HepG2 (cell line): ENCODE measurements at regions not wholly inside any gene's neighbourhood (a gene's known extent, or its start where the extent isn't known, plus 50 kb on each side); places are given as distances from the start of the nearest gene placed in this dataset.

ENCODE experiments used
- ATAC-seq: fragments of 200-7000 bp; cut with Tn5 transposase; 3 replicates; pipeline ENCODE4 v1.9.1; 2020; ENCODE audit warnings: mild to moderate bottlenecking, moderate library complexity
- BruUV-seq: library from RNA; stranded (reverse); fragments of 400-500 nt; replicated peaks from 2 replicates; lab custom pipeline; 2021; lab: Mats Ljungman, UMichigan
- CTCF ChIA-PET: fragments of 300-600 bp; formaldehyde crosslinking; extraction: SDS; loops from one replicate; lab custom pipeline; 2021; ENCODE audit warnings: low total read pairs, inconsistent platforms, low intra/inter-chr PET ratio; lab: Yijun Ruan, JAX
- POLR2A ChIA-PET: fragments of 350-600 bp; sonication (Branson Sonifier 250); formaldehyde crosslinking; loops from one replicate; lab custom pipeline; 2020; ENCODE audit warnings: antibody characterized with exemption, inconsistent platforms; lab: Yijun Ruan, JAX
- DNase-seq: peaks from one replicate; pipeline ENCODE4 v3.0.0-alpha.2; 2015; ENCODE audit warnings: low spot score
- FAIRE-seq: peaks from 3 replicates; lab custom pipeline; 2011; peaks lifted over from hg19 to GRCh38; lab: Jason Lieb, UNC
- H2AFZ ChIP-seq: one replicate; pipeline ENCODE4 v1.6.1; 2011; ENCODE audit warnings: low read length, inconsistent platforms
- H3K27ac ChIP-seq: fragments of 300-600 bp; 3 replicates; pipeline ENCODE4 v1.8.0; 2011; ENCODE audit warnings: mixed run types, mild to moderate bottlenecking, mixed read lengths, low read length, inconsistent platforms; ENCODE audit not compliant: insufficient read depth; ENCODE audit errors: extremely low read length
- H3K27me3 ChIP-seq, 2 experiments: fragments of 200-600 bp in 1 of 2; 2 replicates in 1 of 2; 3 replicates in 1 of 2; pipeline versions ENCODE4 v1.6.0 to v1.8.0; 2011; ENCODE audit warnings: low read length in 2 of 2, mild to moderate bottlenecking in 2 of 2, moderate library complexity in 2 of 2, inconsistent platforms in 1 of 2; ENCODE audit not compliant: insufficient read depth in 2 of 2, control insufficient read depth in 1 of 2
- H3K36me3 ChIP-seq, 2 experiments: fragments of 200-600 bp in 1 of 2; replicated peaks in 1 of 2; 2 replicates in 1 of 2; 3 replicates in 1 of 2; pipeline versions ENCODE4 v1.5.1 to v1.8.0; 2011; ENCODE audit warnings: low read length in 2 of 2, inconsistent platforms in 1 of 2; ENCODE audit not compliant: insufficient read depth in 2 of 2, control insufficient read depth in 1 of 2
- H3K4me1 ChIP-seq: 2 replicates; pipeline ENCODE4 v1.5.1; 2012; ENCODE audit warnings: low read length, inconsistent platforms; ENCODE audit not compliant: insufficient read depth
- H3K4me2 ChIP-seq: 2 replicates; pipeline ENCODE4 v1.6.0; 2011; ENCODE audit warnings: low read depth, low read length, inconsistent platforms
- H3K4me3 ChIP-seq, 3 experiments: fragments of 200-600 bp in 1 of 3; sonication (generic), shearing (Covaris generic) in 1 of 3; replicated peaks in 1 of 3; 2 replicates each; pipeline ENCODE4 v1.5.1; 2011 to 2016; ENCODE audit warnings: low read length in 3 of 3, inconsistent platforms in 2 of 3, low read depth in 2 of 3, mild to moderate bottlenecking in 2 of 3, control low read depth in 1 of 3, mixed read lengths in 1 of 3; ENCODE audit not compliant: insufficient read depth in 1 of 3
- H3K79me2 ChIP-seq: one replicate; pipeline ENCODE4 v1.6.1; 2011; ENCODE audit warnings: low read length, inconsistent platforms; ENCODE audit not compliant: insufficient read depth
- H3K9ac ChIP-seq: 2 replicates; pipeline ENCODE4 v1.6.0; 2011; ENCODE audit warnings: mild to moderate bottlenecking, low read depth, low read length, inconsistent platforms; ENCODE audit not compliant: insufficient read depth
- H3K9me3 ChIP-seq: 2 replicates; pipeline ENCODE4 v1.5.1; 2012; ENCODE audit warnings: mild to moderate bottlenecking, low read length
- H4K20me1 ChIP-seq: 2 replicates; pipeline ENCODE4 v1.6.0; 2011; ENCODE audit warnings: inconsistent platforms, mild to moderate bottlenecking, low read length, moderate library complexity; ENCODE audit not compliant: insufficient read depth
- ARHGAP35 ChIP-seq: sonication (generic); formaldehyde crosslinking; IDR thresholded peaks from 2 replicates; pipeline ENCODE4 v1.9.0; 2022; ENCODE audit warnings: mild to moderate bottlenecking, inconsistent platforms, moderate library complexity, missing genetic modification reagents, borderline replicate concordance
- SNAPC4 ChIP-seq: sonication (generic); formaldehyde crosslinking; IDR thresholded peaks from 2 replicates; pipeline ENCODE4 v1.4.0; 2020; ENCODE audit warnings: mild to moderate bottlenecking, missing genetic modification reagents
- SRY ChIP-seq: sonication (generic); formaldehyde crosslinking; IDR thresholded peaks from 2 replicates; pipeline ENCODE4 v1.8.0; 2022; ENCODE audit warnings: mild to moderate bottlenecking, missing genetic modification reagents
- ZNF10 ChIP-seq: sonication (generic); formaldehyde crosslinking; IDR thresholded peaks from 2 replicates; pipeline ENCODE4 v1.4.0; 2020; ENCODE audit warnings: mild to moderate bottlenecking, low read depth, missing genetic modification reagents, borderline replicate concordance
- ZNF235 ChIP-seq: sonication (generic); formaldehyde crosslinking; IDR thresholded peaks from 2 replicates; pipeline ENCODE4 v1.8.1; 2023; ENCODE audit warnings: mild to moderate bottlenecking, missing genetic modification reagents, borderline replicate concordance
- ZNF276 ChIP-seq: sonication (generic); formaldehyde crosslinking; IDR thresholded peaks from 2 replicates; pipeline ENCODE4 v1.4.0; 2020; ENCODE audit warnings: mild to moderate bottlenecking, low read depth, missing genetic modification reagents
- ZNF3 ChIP-seq: IDR thresholded peaks from 2 replicates; pipeline ENCODE4 v1.7.0; 2017; ENCODE audit warnings: inconsistent platforms
- WGBS: methylation state at CpG from one replicate; pipeline ENCODE4 v1.1.6; 2017; ENCODE audit warnings: low lambda C conversion rate; 5-methylcytosine and 5-hydroxymethylcytosine counted together
- in situ Hi-C: cut with HindIII; loops from 2 replicates; pipeline ENCODE4 v1.10.0; 2017; ENCODE audit warnings: low pct_unique_long_range_greater_than_20kb; ENCODE audit not compliant: extremely low pct_ligation_motif_present
- intact Hi-C: fragments of 100-400 bp; cut with micrococcal nuclease; formaldehyde crosslinking; loops from one replicate; pipeline ENCODE4 v1.10.0; 2022; ENCODE audit not compliant: unreplicated experiment
- TF ChIP-seq, protein P1 (sequence below): sonication (generic); formaldehyde crosslinking; IDR thresholded peaks from 2 replicates; pipeline ENCODE4 v1.5.1; 2020; ENCODE audit warnings: mild to moderate bottlenecking, missing genetic modification reagents, borderline replicate concordance

DNA sequence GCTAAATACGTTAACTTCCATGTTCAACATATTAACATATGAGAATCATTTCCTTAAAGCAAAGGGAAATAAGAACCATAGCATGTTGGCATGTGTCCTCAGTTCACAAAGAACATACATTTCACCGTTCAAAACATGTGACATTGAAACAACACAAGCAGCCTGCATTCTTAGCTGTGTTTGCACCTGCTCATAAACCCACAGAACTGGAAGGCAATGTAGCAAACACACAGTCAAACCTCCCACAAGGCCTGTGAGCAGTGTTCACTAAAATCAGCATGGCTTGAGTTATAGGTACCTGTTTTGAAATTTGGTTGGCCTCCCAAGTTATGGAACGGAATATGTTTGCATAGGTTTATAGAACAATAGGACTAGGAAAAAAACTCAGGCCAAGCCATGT, 504.9 kb upstream of the AMELY start (continued):
- no peak for TF ChIP-seq SNAPC4 (CRISPR knock-in tag)
- no peak for TF ChIP-seq ARHGAP35 (CRISPR knock-in tag)
- TF ChIP-seq, all 625 proteins: peak for 0

DNA sequence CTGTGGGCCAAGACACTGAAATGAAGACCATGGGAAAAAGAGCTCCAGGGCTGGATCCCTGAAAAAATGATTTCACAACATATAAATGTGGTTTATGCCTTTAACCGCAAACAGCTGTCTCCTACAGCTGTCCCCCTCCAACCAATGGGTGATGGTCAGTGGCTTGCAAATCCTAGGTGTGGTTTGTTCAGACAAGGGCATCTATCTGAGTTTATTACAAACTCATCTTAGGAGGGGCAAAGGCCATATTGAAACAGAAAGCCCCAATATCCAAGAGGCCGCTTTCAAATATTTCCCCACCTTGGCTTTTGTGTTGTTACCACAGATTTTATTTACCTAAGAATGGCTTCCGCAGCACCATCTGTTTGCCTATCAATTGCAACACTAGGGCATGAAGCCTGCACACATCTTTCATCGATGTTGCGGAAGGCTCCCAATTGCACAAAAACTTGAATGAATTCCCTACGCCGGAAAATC, 503.6 kb upstream of the AMELY start:
- FAIRE-seq (peak; percentile 49), DNase-seq (peak; percentile 86), ATAC-seq (peak; percentile 99)
- no peaks in the 10 kb centered on the region for H3K79me2 ChIP-seq
- H3K27me3 ChIP-seq = no peaks in the 10 kb centered on the region
- peaks cover 8% of the 10 kb centered on the region for H3K4me1 ChIP-seq
- H3K9ac ChIP-seq = no peak overlapping the region
- no peak overlapping the region for H3K4me3 ChIP-seq
- H3K36me3 ChIP-seq = no peaks in the 10 kb centered on the region
- WGBS = 0% methylated on average over 5 of the region's 7 CpGs
- ChIA-PET POLR2A (no interaction called here), CTCF (no interaction called here)
- H3K27ac ChIP-seq = no peak overlapping the region
- intact Hi-C loops = loop anchor here (5.0 kb wide), 1 partner anchor 52 kb away; no protein-coding TSS in a partner anchor
- no peak overlapping the region for H2AFZ ChIP-seq
- no peaks in the 10 kb centered on the region for H3K9me3 ChIP-seq
- in situ Hi-C loops = no loop called here
- no TSS peak for BruUV-seq
- no peak overlapping the region for H3K4me2 ChIP-seq
- no peaks in the 10 kb centered on the region for H4K20me1 ChIP-seq
- TF ChIP-seq, protein P1, sequence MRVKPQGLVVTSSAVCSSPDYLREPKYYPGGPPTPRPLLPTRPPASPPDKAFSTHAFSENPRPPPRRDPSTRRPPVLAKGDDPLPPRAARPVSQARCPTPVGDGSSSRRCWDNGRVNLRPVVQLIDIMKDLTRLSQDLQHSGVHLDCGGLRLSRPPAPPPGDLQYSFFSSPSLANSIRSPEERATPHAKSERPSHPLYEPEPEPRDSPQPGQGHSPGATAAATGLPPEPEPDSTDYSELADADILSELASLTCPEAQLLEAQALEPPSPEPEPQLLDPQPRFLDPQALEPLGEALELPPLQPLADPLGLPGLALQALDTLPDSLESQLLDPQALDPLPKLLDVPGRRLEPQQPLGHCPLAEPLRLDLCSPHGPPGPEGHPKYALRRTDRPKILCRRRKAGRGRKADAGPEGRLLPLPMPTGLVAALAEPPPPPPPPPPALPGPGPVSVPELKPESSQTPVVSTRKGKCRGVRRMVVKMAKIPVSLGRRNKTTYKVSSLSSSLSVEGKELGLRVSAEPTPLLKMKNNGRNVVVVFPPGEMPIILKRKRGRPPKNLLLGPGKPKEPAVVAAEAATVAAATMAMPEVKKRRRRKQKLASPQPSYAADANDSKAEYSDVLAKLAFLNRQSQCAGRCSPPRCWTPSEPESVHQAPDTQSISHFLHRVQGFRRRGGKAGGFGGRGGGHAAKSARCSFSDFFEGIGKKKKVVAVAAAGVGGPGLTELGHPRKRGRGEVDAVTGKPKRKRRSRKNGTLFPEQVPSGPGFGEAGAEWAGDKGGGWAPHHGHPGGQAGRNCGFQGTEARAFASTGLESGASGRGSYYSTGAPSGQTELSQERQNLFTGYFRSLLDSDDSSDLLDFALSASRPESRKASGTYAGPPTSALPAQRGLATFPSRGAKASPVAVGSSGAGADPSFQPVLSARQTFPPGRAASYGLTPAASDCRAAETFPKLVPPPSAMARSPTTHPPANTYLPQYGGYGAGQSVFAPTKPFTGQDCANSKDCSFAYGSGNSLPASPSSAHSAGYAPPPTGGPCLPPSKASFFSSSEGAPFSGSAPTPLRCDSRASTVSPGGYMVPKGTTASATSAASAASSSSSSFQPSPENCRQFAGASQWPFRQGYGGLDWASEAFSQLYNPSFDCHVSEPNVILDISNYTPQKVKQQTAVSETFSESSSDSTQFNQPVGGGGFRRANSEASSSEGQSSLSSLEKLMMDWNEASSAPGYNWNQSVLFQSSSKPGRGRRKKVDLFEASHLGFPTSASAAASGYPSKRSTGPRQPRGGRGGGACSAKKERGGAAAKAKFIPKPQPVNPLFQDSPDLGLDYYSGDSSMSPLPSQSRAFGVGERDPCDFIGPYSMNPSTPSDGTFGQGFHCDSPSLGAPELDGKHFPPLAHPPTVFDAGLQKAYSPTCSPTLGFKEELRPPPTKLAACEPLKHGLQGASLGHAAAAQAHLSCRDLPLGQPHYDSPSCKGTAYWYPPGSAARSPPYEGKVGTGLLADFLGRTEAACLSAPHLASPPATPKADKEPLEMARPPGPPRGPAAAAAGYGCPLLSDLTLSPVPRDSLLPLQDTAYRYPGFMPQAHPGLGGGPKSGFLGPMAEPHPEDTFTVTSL (CRISPR knock-in tag) = peak; percentile 65; the same call in 1 of the 2 replicates
- TF ChIP-seq SRY (no peak), ZNF10 (CRISPR knock-in tag) (no peak), ZNF3 (CRISPR knock-in tag) (no peak), ZNF235 (no peak), ZNF276 (CRISPR knock-in tag) (no peak)
